Osteoblast (primary cell): ENCODE measurements at regions not wholly inside any gene's neighbourhood (a gene's known extent, or its start where the extent isn't known, plus 50 kb on each side); places are given as distances from the start of the nearest gene placed in this dataset.

Source experiments
- DNase-seq: peaks from one replicate; pipeline ENCODE4 v3.0.0; 2011; ENCODE audit warnings: low spot score, mixed read lengths; ENCODE audit not compliant: insufficient read length; ENCODE audit errors: missing footprints
- H2AFZ ChIP-seq: 2 replicates; pipeline ENCODE4 v1.6.0; 2011; ENCODE audit warnings: mild to moderate bottlenecking, low read length
- H3K27ac ChIP-seq: 2 replicates; pipeline ENCODE4 v1.5.1; 2011; ENCODE audit warnings: mild to moderate bottlenecking, low read depth, low read length, moderate library complexity
- H3K27me3 ChIP-seq: 2 replicates; pipeline ENCODE4 v1.6.0; 2012; ENCODE audit warnings: mild to moderate bottlenecking, control low read depth, inconsistent platforms, low read length, moderate library complexity; ENCODE audit not compliant: insufficient read depth
- H3K36me3 ChIP-seq: 2 replicates; pipeline ENCODE4 v1.5.1; 2011; ENCODE audit warnings: mild to moderate bottlenecking, low read length, control low read depth, moderate library complexity; ENCODE audit not compliant: insufficient read depth
- H3K4me1 ChIP-seq: 2 replicates; pipeline ENCODE4 v1.5.1; 2011; ENCODE audit warnings: mild to moderate bottlenecking, low read length, control low read depth, moderate library complexity; ENCODE audit not compliant: insufficient read depth
- H3K4me2 ChIP-seq: 2 replicates; pipeline ENCODE4 v1.6.0; 2011; ENCODE audit warnings: mild to moderate bottlenecking, low read length; ENCODE audit not compliant: insufficient read depth
- H3K4me3 ChIP-seq: fragments of 200-600 bp; sonication (generic); 3 replicates; pipeline ENCODE4 v1.5.1; 2012; ENCODE audit warnings: mild to moderate bottlenecking, low read length, inconsistent platforms; ENCODE audit not compliant: insufficient read depth
- H3K79me2 ChIP-seq: 2 replicates; pipeline ENCODE4 v1.6.0; 2012; ENCODE audit warnings: mild to moderate bottlenecking, low read length, control low read depth, inconsistent platforms; ENCODE audit not compliant: insufficient read depth
- H3K9me3 ChIP-seq: 2 replicates; pipeline ENCODE4 v1.5.1; 2011; ENCODE audit warnings: low read depth, low read length, control low read depth
- H4K20me1 ChIP-seq: 2 replicates; pipeline ENCODE4 v1.6.0; 2012; ENCODE audit warnings: mild to moderate bottlenecking, low read length, control low read depth; ENCODE audit not compliant: insufficient read depth
- TF ChIP-seq, protein P1 (sequence below): IDR thresholded peaks from 2 replicates; pipeline ENCODE4 v1.5.1; 2011; ENCODE audit warnings: mild to moderate bottlenecking, low read depth, low read length, moderate library complexity; ENCODE audit errors: extremely low read depth

DNA sequence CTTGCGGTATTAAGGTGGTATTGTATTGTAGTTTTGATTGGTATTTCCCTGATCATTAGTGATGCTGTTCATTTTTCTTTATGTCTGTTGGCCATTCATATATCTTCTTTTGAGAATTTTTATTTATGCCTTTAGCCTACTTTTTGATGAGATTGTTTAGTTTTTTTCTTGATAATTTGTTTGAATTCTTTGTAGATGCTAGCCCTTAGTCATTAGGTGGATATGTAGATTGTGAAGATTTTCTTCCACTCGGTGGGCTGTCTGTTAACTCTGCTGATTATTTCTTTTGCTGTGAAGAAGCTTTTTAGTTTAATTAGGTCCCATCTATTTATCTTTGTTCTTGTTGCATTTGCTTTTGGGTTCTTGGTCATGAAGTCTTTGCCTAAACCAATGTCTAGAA, 115.4 kb downstream of the VPREB1 start:
- H3K79me2 ChIP-seq, result no peaks in the 10 kb centered on the region
- H3K27me3 ChIP-seq, result peaks cover 3% of the 10 kb centered on the region
- no peak for DNase-seq
- H2AFZ ChIP-seq, result no peak overlapping the region
- no peaks in the 10 kb centered on the region for H3K36me3 ChIP-seq
- TF ChIP-seq, protein P1, sequence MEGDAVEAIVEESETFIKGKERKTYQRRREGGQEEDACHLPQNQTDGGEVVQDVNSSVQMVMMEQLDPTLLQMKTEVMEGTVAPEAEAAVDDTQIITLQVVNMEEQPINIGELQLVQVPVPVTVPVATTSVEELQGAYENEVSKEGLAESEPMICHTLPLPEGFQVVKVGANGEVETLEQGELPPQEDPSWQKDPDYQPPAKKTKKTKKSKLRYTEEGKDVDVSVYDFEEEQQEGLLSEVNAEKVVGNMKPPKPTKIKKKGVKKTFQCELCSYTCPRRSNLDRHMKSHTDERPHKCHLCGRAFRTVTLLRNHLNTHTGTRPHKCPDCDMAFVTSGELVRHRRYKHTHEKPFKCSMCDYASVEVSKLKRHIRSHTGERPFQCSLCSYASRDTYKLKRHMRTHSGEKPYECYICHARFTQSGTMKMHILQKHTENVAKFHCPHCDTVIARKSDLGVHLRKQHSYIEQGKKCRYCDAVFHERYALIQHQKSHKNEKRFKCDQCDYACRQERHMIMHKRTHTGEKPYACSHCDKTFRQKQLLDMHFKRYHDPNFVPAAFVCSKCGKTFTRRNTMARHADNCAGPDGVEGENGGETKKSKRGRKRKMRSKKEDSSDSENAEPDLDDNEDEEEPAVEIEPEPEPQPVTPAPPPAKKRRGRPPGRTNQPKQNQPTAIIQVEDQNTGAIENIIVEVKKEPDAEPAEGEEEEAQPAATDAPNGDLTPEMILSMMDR, result no peak
- no peaks in the 10 kb centered on the region for H3K4me1 ChIP-seq
- H3K4me2 ChIP-seq, result no peak overlapping the region
- H4K20me1 ChIP-seq, result no peaks in the 10 kb centered on the region
- no peaks in the 10 kb centered on the region for H3K9me3 ChIP-seq
- no peak overlapping the region for H3K27ac ChIP-seq
- no peak overlapping the region for H3K4me3 ChIP-seq

DNA sequence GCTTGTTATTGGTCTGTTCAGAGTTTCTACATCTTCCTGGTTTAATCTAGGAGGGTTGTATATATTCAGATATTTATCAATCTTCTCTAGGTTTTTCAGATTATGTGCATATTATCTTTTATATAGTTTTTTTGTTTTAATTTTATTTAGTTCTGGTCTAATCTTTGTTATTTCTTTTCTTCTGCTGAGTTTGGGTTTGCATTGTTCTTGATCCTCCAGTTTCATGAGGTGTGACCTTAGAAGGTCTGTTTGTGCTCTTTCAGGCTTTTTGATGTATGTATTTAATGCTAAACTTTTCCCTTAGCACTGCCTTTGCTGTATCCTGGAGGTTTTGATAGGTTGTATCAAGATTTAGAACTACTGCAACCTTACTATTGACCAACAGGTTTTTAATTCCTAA, 117.7 kb downstream of the VPREB1 start:
- TF ChIP-seq, protein P1, result no peak
- Histone ChIP-seq H4K20me1 (no peaks in the 10 kb centered on the region), H3K4me2 (no peak overlapping the region), H3K27me3 (peaks cover 5% of the 10 kb centered on the region), H3K27ac (no peak overlapping the region), H3K9me3 (no peaks in the 10 kb centered on the region), H3K79me2 (no peaks in the 10 kb centered on the region), H3K4me1 (no peaks in the 10 kb centered on the region), H3K4me3 (no peak overlapping the region), H2AFZ (no peak overlapping the region), H3K36me3 (no peaks in the 10 kb centered on the region)
- DNase-seq, result no peak

DNA sequence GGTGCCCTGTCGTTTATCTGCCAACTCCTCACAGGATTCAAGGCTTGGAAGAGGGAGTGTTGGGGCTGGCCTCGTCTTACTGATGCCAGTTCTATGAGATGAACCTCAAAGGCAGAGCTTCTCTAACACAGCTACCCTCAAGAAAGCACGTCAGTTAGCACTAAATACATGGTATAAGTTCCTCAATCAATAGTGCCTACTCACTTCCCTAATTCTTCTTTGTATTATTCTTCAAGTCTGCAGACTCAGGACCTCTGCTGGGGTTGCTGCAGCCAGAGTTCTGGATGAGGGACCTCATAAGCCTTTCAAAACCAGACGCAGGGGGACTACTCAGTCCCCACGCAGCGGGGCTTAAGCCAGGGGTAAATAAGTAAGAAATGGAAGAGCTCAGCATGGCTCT, 118.3 kb downstream of the VPREB1 start:
- no peak for DNase-seq

DNA sequence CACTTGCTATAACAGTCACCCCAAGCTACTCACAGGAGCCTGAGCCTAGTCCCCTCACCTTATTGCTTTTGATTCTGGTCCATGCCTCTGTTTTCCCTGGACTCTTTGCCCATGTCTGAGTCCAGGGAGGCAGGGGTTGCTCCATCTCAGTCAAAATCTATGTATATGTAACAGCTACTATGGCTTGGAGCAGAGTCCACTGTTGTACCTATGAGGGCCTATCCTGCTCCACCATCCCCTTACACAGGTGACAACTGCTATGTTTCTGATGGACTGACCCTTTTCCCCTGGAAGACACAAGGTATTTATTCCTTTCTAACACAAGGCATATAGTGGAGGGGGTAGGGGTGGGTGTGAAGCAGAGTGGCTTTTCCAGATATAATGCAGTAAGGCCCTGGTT, 119.6 kb downstream of the VPREB1 start:
- TF ChIP-seq, protein P1, result no peak
- Histone ChIP-seq H3K4me2 (no peak overlapping the region), H2AFZ (no peak overlapping the region), H3K79me2 (no peaks in the 10 kb centered on the region), H3K27ac (no peak overlapping the region), H4K20me1 (no peaks in the 10 kb centered on the region), H3K4me3 (no peak overlapping the region), H3K9me3 (no peaks in the 10 kb centered on the region), H3K36me3 (no peaks in the 10 kb centered on the region), H3K27me3 (peaks cover 5% of the 10 kb centered on the region), H3K4me1 (no peaks in the 10 kb centered on the region)
- DNase-seq, result no peak

More for the DNA sequence above, 118.3 kb downstream of the VPREB1 start:
- H3K4me2 ChIP-seq, result no peak overlapping the region
- H2AFZ ChIP-seq, result no peak overlapping the region
- H3K27me3 ChIP-seq, result peaks cover 5% of the 10 kb centered on the region
- no peaks in the 10 kb centered on the region for H3K4me1 ChIP-seq
- no peaks in the 10 kb centered on the region for H3K79me2 ChIP-seq
- H3K36me3 ChIP-seq, result no peaks in the 10 kb centered on the region
- no peaks in the 10 kb centered on the region for H3K9me3 ChIP-seq
- no peak overlapping the region for H3K27ac ChIP-seq
- H3K4me3 ChIP-seq, result no peak overlapping the region
- no peaks in the 10 kb centered on the region for H4K20me1 ChIP-seq
- TF ChIP-seq, protein P1, result no peak
